Right ventricle myocardium superior (tissue), 1 donor: ENCODE measurements at regions not wholly inside any gene's neighbourhood (a gene's known extent, or its start where the extent isn't known, plus 50 kb on each side); places are given as distances from the start of the nearest gene placed in this dataset.

Experiments used
- ATAC-seq: fragments of 200-7000 bp; cut with Tn5 transposase; one replicate; pipeline ENCODE4 v1.9.1; 2020; ENCODE audit warnings: mild to moderate bottlenecking; ENCODE audit not compliant: poor library complexity
- DNase-seq: peaks from one replicate; pipeline ENCODE4 v3.0.0-alpha.2; 2020
- intact Hi-C: fragments of 100-400 bp; cut with DNase I; formaldehyde crosslinking; loops from one replicate; pipeline ENCODE4 v1.11.2; 2022
- donor health status: DM: no; HTN: yes; CAD: no; lungs with severe emphysema.

GRCh38 chr7:52909935-52910334 is 125.5 kb upstream of the POM121L12 start:
- DNase-seq: no peak
- intact Hi-C loops: no loop called here
- no peak for ATAC-seq

DNA sequence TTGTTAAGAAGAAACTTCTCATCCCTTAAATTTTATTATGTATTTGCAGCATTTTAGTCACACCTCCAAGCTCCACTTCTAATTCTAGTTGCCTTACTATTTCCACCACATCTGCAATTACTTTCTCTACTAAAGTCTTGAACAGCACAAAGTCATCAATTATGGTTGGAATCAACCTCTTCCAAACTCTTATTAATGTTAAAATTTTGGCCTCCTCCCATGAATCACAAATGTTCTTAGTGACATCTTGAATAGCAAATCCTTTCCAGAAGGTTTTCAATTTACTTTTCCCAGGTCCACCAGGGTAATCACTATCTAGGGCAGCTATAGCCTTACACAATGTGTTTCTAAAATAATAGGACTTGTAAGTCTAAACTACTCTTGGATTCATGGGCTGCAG is 126.3 kb upstream of the POM121L12 start:
- ATAC-seq (no peak), DNase-seq (no peak)
- intact Hi-C loops: no loop called here

GRCh38 chr7:52897713-52898112 is 137.7 kb upstream of the POM121L12 start:
- DNase-seq: peak; percentile 43
- intact Hi-C loops: no loop called here
- ATAC-seq: no peak

DNA sequence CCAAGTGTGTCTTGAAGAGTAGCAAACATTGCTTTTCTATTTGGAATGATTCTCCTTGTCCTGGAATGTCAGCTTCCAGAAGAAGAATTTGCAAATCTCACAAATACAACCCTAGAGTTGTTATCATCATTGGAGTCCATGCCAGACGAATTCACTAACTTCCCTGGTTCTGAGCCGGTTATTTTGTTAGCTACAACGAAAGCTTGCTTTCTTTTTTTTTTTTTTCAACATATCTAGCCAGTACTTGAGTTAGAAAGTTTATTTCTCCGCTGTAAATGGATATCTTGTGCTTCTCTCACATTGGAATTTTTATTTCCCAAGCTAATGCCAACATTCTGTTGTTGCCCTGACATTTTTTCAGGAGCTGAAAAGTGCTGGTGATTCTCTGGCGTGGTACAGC is 138.1 kb upstream of the POM121L12 start:
- DNase-seq: no peak
- intact Hi-C loops: no loop called here
- ATAC-seq: no peak

DNA sequence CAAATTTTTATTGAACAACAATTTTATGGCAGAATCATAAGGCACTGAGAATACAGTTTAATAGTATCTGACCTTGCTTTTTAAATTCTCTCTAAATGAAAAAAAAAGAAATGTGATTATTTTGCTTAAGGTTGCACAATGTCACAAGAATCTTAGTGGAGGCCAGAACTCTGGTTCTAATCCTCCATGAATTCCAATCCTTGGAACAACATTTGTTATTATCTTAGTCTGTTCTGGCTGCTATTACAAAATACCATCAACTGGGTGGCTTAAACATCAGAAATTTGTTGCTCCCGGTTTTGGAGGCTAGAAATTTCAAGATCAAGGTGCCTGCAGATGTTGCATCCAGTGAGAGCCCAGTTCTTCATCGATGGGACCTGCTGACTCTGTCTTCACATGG is 158.2 kb upstream of the POM121L12 start:
- intact Hi-C loops: no loop called here
- DNase-seq: no peak
- ATAC-seq: peak; percentile 83

DNA sequence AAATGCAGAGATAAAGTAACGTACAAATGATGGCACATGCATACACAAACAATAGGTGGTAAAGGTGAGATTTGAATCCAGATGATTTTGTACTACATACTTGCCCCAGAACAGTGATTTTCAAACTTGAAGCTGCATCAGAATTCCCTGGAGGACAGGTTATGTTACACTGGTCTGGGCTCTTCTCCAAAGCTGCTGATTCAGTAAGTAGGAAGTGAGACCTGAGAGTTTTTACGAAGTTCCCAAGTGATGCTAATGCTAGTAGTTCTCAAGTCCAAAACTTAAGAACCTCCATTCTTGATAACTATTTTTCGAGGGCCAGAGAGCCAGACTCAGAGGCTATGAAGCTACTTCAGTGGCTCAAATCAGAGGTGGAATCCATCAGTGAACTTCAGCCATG is 159.0 kb upstream of the POM121L12 start:
- ATAC-seq (peak; percentile 60), DNase-seq (no peak)
- intact Hi-C loops: no loop called here

GRCh38 chr7:52863652-52864051 is 171.8 kb upstream of the POM121L12 start:
- no peak for DNase-seq
- intact Hi-C loops: no loop called here
- ATAC-seq: peak; percentile 95

DNA sequence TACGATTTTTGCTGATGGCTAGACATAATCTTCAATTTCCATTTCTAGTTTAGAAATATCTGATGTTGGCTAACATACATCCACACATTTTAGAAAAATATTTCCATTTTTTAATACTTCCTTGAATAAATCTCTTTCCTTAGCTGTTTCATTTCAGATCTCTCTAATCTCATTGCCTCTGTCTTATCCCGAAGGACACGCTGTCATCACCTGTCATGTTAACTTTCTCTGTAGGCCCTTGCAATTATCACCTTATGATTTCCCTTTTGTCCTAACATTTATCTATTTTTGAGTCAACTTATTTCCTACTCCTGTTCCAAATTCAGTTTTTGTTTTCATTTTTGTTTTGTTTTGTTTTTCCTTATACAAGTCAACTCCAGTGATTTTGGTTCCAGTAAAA is 173.1 kb upstream of the POM121L12 start:
- intact Hi-C loops: no loop called here
- DNase-seq: no peak

GRCh38 chr7:52857367-52857766 is 178.1 kb upstream of the POM121L12 start:
- DNase-seq (no peak), ATAC-seq (no peak)
- intact Hi-C loops: no loop called here

More for the DNA sequence above, 173.1 kb upstream of the POM121L12 start:
- peak; percentile 61 for ATAC-seq

GRCh38 chr7:52854681-52855080 is 180.8 kb upstream of the POM121L12 start:
- no peak for ATAC-seq
- intact Hi-C loops: no loop called here
- DNase-seq: no peak

- ATAC-seq: no peak
- intact Hi-C loops: no loop called here
- DNase-seq: no peak
These were observed 183.9 kb upstream of the POM121L12 start for GRCh38 chr7:52851547-52851946.

DNA sequence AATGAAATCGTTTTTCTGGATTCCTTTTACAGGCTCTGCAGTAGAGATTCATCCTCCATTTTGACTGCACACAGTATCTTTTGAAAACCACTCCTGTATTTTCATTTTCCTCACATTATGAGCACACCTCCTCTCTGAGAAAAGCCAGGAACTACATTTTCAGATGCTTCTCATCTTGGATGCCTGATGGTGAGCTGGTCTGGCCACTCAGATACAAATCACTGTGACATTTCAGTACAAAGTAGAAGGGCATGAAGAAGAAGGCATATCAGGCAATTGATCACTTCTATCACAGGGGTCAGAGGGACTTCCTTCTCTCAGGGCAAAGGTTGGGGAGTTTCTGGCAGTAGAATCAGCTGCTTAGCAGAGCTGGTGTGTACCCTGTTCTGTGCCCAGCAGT is 192.0 kb upstream of the POM121L12 start:
- ATAC-seq (no peak), DNase-seq (no peak)
- intact Hi-C loops: no loop called here

DNA sequence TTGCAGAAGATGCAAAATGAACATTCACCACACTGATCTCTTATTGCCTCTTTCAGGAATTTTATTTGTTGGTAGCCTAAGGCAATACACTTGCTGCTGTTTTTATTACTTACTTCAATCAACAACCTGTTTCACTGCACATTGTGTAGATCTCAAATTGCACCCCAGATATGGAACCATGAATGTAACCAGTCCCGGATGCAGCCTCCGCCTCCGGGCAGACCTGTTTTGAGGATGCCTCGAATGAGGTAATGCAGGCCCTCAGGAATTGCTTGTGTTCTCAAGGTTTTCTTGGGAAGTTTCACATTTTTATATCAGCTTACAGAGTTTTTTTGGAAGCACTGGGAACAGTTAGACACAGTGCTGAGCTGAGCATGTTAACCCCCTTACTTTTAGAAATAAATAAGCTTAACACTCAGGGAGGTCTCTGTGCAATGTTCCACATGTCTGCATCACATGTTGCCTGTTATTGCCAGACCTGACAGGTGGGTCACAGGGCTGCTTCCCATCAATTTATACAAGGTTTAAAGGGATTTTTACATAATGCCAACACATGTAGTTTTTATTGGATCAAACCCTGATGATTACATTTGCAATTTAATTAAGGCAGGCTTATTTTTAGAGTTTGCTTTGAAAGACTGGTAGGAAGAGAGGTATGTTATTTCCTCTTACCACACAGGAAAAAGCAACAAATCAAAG is 193.1 kb upstream of the POM121L12 start:
- ATAC-seq (no peak), DNase-seq (no peak)
- intact Hi-C loops: no loop called here

- peak; percentile 82 for ATAC-seq
- intact Hi-C loops: no loop called here
- DNase-seq: no peak
These were observed 196.4 kb upstream of the POM121L12 start for GRCh38 chr7:52838981-52839411.

DNA sequence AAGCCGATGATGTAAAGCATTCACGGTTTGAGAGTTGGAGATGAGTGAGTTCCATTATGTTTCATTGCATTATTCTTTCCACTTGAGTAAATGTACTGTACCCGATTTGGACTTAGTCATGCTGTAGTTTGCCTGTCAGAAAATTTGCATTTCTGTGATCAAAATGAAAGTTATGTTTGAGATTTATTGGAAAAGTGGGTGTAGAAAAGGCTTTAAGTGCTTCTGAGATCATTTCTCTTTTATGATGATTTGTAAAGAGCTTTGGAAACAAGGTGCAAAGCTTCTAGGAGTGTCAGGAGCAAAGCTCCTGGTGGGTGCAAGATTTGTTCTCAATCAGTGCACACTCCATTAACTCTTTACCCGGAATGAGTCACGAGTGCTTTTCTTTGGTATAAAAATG is 204.1 kb upstream of the POM121L12 start:
- intact Hi-C loops: no loop called here
- ATAC-seq (no peak), DNase-seq (no peak)

GRCh38 chr7:52830801-52831200 is 204.6 kb upstream of the POM121L12 start:
- no peak for ATAC-seq
- intact Hi-C loops: no loop called here
- no peak for DNase-seq

DNA sequence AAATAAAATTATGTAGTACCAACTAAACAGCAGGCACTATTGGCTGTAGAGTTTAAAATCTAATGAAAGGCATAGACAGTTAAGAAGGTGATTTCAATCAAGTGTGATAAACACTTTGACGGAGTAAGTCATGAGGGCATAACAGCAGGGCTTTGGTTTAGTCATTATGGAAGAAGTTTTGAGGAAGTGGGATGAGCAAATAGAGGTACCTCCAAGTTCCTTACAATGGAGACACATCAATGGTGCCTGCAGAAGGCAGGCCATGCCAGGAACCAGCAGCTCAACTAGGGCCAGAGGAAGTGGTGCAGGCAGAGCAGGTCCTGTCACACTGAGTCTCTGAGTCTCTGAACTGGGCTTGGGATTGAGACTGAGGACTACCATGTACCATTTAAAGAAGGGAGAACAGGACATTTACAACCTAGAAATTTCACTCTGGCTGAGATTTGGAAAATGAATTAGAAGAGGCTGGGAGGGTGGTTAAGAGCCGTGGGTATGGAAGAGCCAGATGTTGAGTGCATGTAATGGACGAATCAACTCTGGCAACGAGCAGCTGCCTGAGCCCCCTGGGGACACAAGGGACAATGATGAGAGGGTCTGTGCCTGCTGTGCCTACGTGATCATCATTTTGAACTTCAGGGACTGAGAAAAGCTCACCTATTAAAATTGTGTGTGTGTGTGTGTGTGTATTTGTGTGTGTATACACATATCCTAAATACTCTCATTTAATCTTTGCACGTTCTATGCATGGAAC is 208.7 kb upstream of the POM121L12 start:
- ATAC-seq (no peak), DNase-seq (no peak)
- intact Hi-C loops: no loop called here

DNA sequence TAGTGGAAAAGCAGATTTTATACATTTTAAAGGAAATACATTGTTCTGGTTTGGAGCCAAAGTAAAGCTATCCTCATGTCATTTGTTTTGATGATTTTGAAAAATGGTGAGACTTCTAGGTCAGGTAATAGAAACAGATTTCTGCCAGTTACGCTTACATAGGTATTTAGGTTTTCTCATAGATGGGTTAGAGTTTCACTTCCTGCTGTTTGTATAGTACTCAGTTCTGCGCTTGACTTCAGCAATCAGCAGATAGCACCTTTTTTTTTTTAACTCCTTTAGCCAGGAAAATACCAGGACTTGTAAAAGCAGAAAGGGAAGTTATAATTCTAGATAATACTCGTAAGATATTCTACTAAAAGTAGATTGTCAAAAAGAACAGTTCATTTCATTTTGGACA is 209.8 kb upstream of the POM121L12 start:
- intact Hi-C loops: no loop called here
- ATAC-seq (no peak), DNase-seq (no peak)

- ATAC-seq (no peak), DNase-seq (no peak)
- intact Hi-C loops: no loop called here
These were observed 223.9 kb upstream of the POM121L12 start for GRCh38 chr7:52811537-52811936.

GRCh38 chr7:52799817-52800216 is 235.6 kb upstream of the POM121L12 start:
- DNase-seq (no peak), ATAC-seq (no peak)
- intact Hi-C loops: no loop called here
